Gastrocnemius medialis (tissue), 4 donors: ENCODE measurements at regions not wholly inside any gene's neighbourhood (a gene's known extent, or its start where the extent isn't known, plus 50 kb on each side); places are given as distances from the start of the nearest gene placed in this dataset.

ENCODE experiments used
- POLR2A ChIP-seq, 2 donors: fragments of 450-650 bp; IDR thresholded peaks; one replicate each; pipeline ENCODE4 v1.6.1; 2017; ENCODE audit warnings: antibody characterized with exemption in 2 of 2, mild to moderate bottlenecking in 2 of 2, moderate library complexity in 2 of 2
- TF ChIP-seq, protein P1 (sequence below), 5 experiments: fragments of 450-650 bp in 3 of 5; fragments of 200-600 bp in 2 of 5; sonication (generic) in 2 of 5; IDR thresholded peaks in 4 of 5; conservative IDR thresholded peaks in 1 of 5; 1 replicate in 4 of 5; 2 replicates in 1 of 5; pipeline ENCODE4 v1.5.1; 2016 to 2019; ENCODE audit warnings: antibody characterized with exemption in 5 of 5, mild to moderate bottlenecking in 3 of 5, moderate library complexity in 3 of 5

DNA sequence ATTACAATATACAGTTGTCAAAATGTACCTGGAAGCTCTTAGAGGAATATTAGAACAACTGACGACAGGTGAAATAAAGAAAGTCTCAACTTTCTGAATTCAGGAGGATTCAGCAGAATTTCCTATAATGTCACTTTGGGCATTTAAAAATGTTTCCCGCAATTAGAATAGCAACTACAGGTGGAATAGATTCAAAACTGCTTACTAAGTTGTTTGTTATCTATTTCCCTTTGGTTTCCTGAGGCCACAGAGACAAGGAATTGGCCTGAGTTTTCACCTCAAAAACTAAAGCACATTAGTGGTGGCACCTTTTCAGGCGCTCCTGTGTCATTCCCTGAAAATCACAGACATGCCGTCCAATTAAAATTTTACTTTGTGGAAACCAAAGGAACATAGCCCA, 729.2 kb upstream of the FANCL start:
- TF ChIP-seq, protein P1, sequence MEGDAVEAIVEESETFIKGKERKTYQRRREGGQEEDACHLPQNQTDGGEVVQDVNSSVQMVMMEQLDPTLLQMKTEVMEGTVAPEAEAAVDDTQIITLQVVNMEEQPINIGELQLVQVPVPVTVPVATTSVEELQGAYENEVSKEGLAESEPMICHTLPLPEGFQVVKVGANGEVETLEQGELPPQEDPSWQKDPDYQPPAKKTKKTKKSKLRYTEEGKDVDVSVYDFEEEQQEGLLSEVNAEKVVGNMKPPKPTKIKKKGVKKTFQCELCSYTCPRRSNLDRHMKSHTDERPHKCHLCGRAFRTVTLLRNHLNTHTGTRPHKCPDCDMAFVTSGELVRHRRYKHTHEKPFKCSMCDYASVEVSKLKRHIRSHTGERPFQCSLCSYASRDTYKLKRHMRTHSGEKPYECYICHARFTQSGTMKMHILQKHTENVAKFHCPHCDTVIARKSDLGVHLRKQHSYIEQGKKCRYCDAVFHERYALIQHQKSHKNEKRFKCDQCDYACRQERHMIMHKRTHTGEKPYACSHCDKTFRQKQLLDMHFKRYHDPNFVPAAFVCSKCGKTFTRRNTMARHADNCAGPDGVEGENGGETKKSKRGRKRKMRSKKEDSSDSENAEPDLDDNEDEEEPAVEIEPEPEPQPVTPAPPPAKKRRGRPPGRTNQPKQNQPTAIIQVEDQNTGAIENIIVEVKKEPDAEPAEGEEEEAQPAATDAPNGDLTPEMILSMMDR (IDR thresholded peaks at IDR 0.05 in 4 of 5, conservative IDR thresholded peaks at IDR 0.05 in 1 of 5) = no peak
- TF ChIP-seq POLR2A (IDR thresholded peaks at IDR 0.05) = no peak
